DOHH2 (cell line): ENCODE measurements at regions not wholly inside any gene's neighbourhood (a gene's known extent, or its start where the extent isn't known, plus 50 kb on each side); places are given as distances from the start of the nearest gene placed in this dataset.

ENCODE experiments used
- CTCF ChIP-seq: fragments of 200-600 bp; sonication (generic); IDR thresholded peaks from one replicate; pipeline ENCODE4 v1.5.1; 2014; ENCODE audit warnings: antibody characterized with exemption, mild to moderate bottlenecking, low read depth, low read length; ENCODE audit not compliant: poor library complexity, severe bottlenecking
- EZH2phosphoT487 ChIP-seq: fragments of 200-600 bp; sonication (generic); IDR thresholded peaks from 2 replicates; pipeline ENCODE4 v1.6.1; 2017; ENCODE audit warnings: borderline replicate concordance, mild to moderate bottlenecking, antibody characterized with exemption, low read length, moderate library complexity, mixed read lengths

GRCh38 chr3:41126961-41127360, 72.3 kb upstream of the CTNNB1 start:
- TF ChIP-seq CTCF (no peak), EZH2phosphoT487 (no peak)
